Smooth muscle cell (in vitro differentiated cells): ENCODE measurements at regions not wholly inside any gene's neighbourhood (a gene's known extent, or its start where the extent isn't known, plus 50 kb on each side); places are given as distances from the start of the nearest gene placed in this dataset.

Source experiments
- DNase-seq: peaks from one replicate; lab custom pipeline; 2025; ENCODE audit not compliant: unreplicated experiment; lab: John Stamatoyannopoulos, UW
- H2AFZ ChIP-seq: fragments of 200-600 bp; sonication (generic); 2 replicates; pipeline ENCODE4 v1.6.0; 2016; ENCODE audit warnings: antibody characterized with exemption, low read depth, mild to moderate bottlenecking
- H3F3A ChIP-seq: fragments of 200-600 bp; sonication (generic); 2 replicates; pipeline ENCODE4 v1.6.0; 2017; ENCODE audit warnings: antibody characterized with exemption, low read depth
- H3K27ac ChIP-seq: fragments of 200-600 bp; sonication (generic); 2 replicates; pipeline ENCODE4 v1.5.1; 2016; ENCODE audit warnings: low read depth, mild to moderate bottlenecking
- H3K27me3 ChIP-seq: fragments of 200-600 bp; sonication (generic); 2 replicates; pipeline ENCODE4 v1.6.1; 2016; ENCODE audit warnings: low read depth, mild to moderate bottlenecking
- H3K36me3 ChIP-seq: fragments of 200-600 bp; sonication (generic); 2 replicates; pipeline ENCODE4 v1.5.1; 2016; ENCODE audit warnings: low read depth
- H3K4me1 ChIP-seq: fragments of 200-600 bp; sonication (generic); 2 replicates; pipeline ENCODE4 v1.5.1; 2016; ENCODE audit warnings: low read depth
- H3K4me2 ChIP-seq: fragments of 200-600 bp; sonication (generic); 2 replicates; pipeline ENCODE4 v1.6.0; 2016; ENCODE audit warnings: mild to moderate bottlenecking
- H3K4me3 ChIP-seq: fragments of 200-600 bp; sonication (generic); 2 replicates; pipeline ENCODE4 v1.5.1; 2016; ENCODE audit warnings: mild to moderate bottlenecking
- H3K79me2 ChIP-seq: fragments of 200-600 bp; sonication (generic); 2 replicates; pipeline ENCODE4 v1.6.0; 2016; ENCODE audit warnings: low read depth, mild to moderate bottlenecking
- H3K9ac ChIP-seq: fragments of 200-600 bp; sonication (generic); 2 replicates; pipeline ENCODE4 v1.6.0; 2016; ENCODE audit warnings: low read depth
- H3K9me3 ChIP-seq: fragments of 200-600 bp; sonication (generic); replicated peaks from 2 replicates; pipeline ENCODE4 v1.5.1; 2016; ENCODE audit warnings: low read depth
- H4K20me1 ChIP-seq: fragments of 200-600 bp; sonication (generic); 2 replicates; pipeline ENCODE4 v1.6.0; 2016; ENCODE audit warnings: low read depth
- CTCF ChIP-seq: fragments of 200-600 bp; sonication (generic); IDR thresholded peaks from 2 replicates; pipeline ENCODE4 v1.5.1; 2017; ENCODE audit warnings: borderline replicate concordance, mild to moderate bottlenecking, antibody characterized with exemption; ENCODE audit not compliant: insufficient read depth, poor library complexity, severe bottlenecking
- WGBS: methylation state at CpG from one replicate; pipeline ENCODE4 v1.1.7; 2016; ENCODE audit warnings: low lambda C conversion rate; 5-methylcytosine and 5-hydroxymethylcytosine counted together

GRCh38 chr4:67292636-67293035 is 252.7 kb downstream of the CENPC start:
- no peak overlapping the region for H3K9ac ChIP-seq
- H3K27me3 ChIP-seq, result no peaks in the 10 kb centered on the region
- no peaks in the 10 kb centered on the region for H4K20me1 ChIP-seq
- no peak overlapping the region for H3K27ac ChIP-seq
- H3K4me3 ChIP-seq, result no peak overlapping the region
- H3K9me3 ChIP-seq, result no peaks in the 10 kb centered on the region
- H3K36me3 ChIP-seq, result no peaks in the 10 kb centered on the region
- H3K4me2 ChIP-seq, result no peak overlapping the region
- no peak for TF ChIP-seq CTCF
- no peak for DNase-seq
- peaks cover 8% of the 10 kb centered on the region for H3K4me1 ChIP-seq
- H2AFZ ChIP-seq, result no peak overlapping the region
- WGBS, result 77% methylated on average over 2 of the region's 2 CpGs
- H3K79me2 ChIP-seq, result no peaks in the 10 kb centered on the region
- no peaks in the 10 kb centered on the region for H3F3A ChIP-seq

GRCh38 chr4:67292045-67292444 is 253.3 kb downstream of the CENPC start:
- no peak for TF ChIP-seq CTCF
- Histone ChIP-seq H3K4me3 (no peak overlapping the region), H3K9me3 (no peaks in the 10 kb centered on the region), H3K4me2 (no peak overlapping the region), H3K27me3 (no peaks in the 10 kb centered on the region), H2AFZ (no peak overlapping the region), H3K27ac (no peak overlapping the region), H3K4me1 (peaks cover 8% of the 10 kb centered on the region), H3F3A (no peaks in the 10 kb centered on the region), H3K79me2 (no peaks in the 10 kb centered on the region), H3K9ac (no peak overlapping the region), H3K36me3 (no peaks in the 10 kb centered on the region), H4K20me1 (no peaks in the 10 kb centered on the region)
- no peak for DNase-seq

- H3K9me3 ChIP-seq, result no peaks in the 10 kb centered on the region
- H2AFZ ChIP-seq, result no peak overlapping the region
- H3F3A ChIP-seq, result no peaks in the 10 kb centered on the region
- H3K4me3 ChIP-seq, result no peak overlapping the region
- H3K27ac ChIP-seq, result no peak overlapping the region
- H3K4me1 ChIP-seq, result peaks cover 8% of the 10 kb centered on the region
- no peak for DNase-seq
- no peak overlapping the region for H3K9ac ChIP-seq
- H3K27me3 ChIP-seq, result no peaks in the 10 kb centered on the region
- TF ChIP-seq CTCF, result no peak
- H3K79me2 ChIP-seq, result no peaks in the 10 kb centered on the region
- no peaks in the 10 kb centered on the region for H3K36me3 ChIP-seq
- H3K4me2 ChIP-seq, result no peak overlapping the region
- 79% methylated on average over 4 of the region's 4 CpGs for WGBS
- H4K20me1 ChIP-seq, result no peaks in the 10 kb centered on the region
Measured at GRCh38 chr4:67291644-67292043, 253.7 kb downstream of the CENPC start.

- no peak overlapping the region for H3K4me3 ChIP-seq
- H3K36me3 ChIP-seq, result no peaks in the 10 kb centered on the region
- no peak overlapping the region for H3K27ac ChIP-seq
- no peak overlapping the region for H3K4me2 ChIP-seq
- DNase-seq, result no peak
- H3K79me2 ChIP-seq, result no peaks in the 10 kb centered on the region
- WGBS, result 69% methylated on average over 4 of the region's 4 CpGs
- no peaks in the 10 kb centered on the region for H4K20me1 ChIP-seq
- no peaks in the 10 kb centered on the region for H3K9me3 ChIP-seq
- no peak overlapping the region for H3K9ac ChIP-seq
- peak; percentile 43 for TF ChIP-seq CTCF
- H3F3A ChIP-seq, result no peaks in the 10 kb centered on the region
- H3K27me3 ChIP-seq, result no peaks in the 10 kb centered on the region
- H2AFZ ChIP-seq, result no peak overlapping the region
- peaks cover 8% of the 10 kb centered on the region for H3K4me1 ChIP-seq
Measured at GRCh38 chr4:67288964-67289363, 256.3 kb downstream of the CENPC start.
